Erythroblast (primary cell): ENCODE measurements at regions not wholly inside any gene's neighbourhood (a gene's known extent, or its start where the extent isn't known, plus 50 kb on each side); places are given as distances from the start of the nearest gene placed in this dataset.
"Not testable (repeated sequence)": the region's sequence is repeated elsewhere in the genome, so short reads cannot be mapped to it uniquely, and the experiment has no call there.

Source experiments
- GATA1 ChIP-seq: IDR thresholded peaks from 2 replicates; pipeline ENCODE4 v1.6.1; 2011; ENCODE audit warnings: low read depth, mild to moderate bottlenecking, control low read depth, low read length, moderate library complexity
- POLR2A ChIP-seq: IDR thresholded peaks from 2 replicates; pipeline ENCODE4 v1.6.1; 2011; ENCODE audit warnings: mild to moderate bottlenecking, low read length

DNA sequence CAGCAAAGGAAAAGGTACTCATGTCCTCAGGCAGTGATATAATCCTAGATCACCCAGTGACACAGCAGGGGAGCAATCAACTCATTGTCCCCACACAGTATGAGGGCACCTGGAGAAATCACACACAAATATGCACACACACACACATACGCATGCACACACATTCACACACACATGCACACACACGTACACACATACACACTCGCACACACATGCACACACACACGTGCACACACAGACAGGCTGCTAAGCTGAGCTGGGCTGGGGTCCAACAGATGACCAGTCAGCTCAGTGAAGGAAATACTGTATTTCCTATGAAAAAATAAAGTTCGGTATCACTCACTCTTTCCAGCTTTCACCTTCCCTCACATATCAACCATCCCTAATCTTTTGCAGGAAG lies 183.3 kb upstream of the LRRC61 start:
- TF ChIP-seq POLR2A, GATA1: not testable (repeated sequence)
